GM23338 (cell line): ENCODE measurements at regions not wholly inside any gene's neighbourhood (a gene's known extent, or its start where the extent isn't known, plus 50 kb on each side); places are given as distances from the start of the nearest gene placed in this dataset.

Experiments used
- ATAC-seq: fragments of 200-7000 bp; cut with Tn5 transposase; 3 replicates; pipeline ENCODE4 v1.9.1; 2020
- DNase-seq: peaks from one replicate; pipeline ENCODE4 v3.0.0-alpha.2; 2015; ENCODE audit warnings: low spot score
- H2AFZ ChIP-seq: fragments of 200-600 bp; sonication (generic); 2 replicates; pipeline ENCODE4 v1.8.0; 2016; ENCODE audit warnings: antibody characterized with exemption, mild to moderate bottlenecking, moderate library complexity
- H3F3A ChIP-seq: fragments of 200-600 bp; sonication (generic); replicated peaks from 2 replicates; pipeline ENCODE4 v1.8.0; 2017; ENCODE audit warnings: antibody characterized with exemption, mixed run types, low read depth
- H3K27ac ChIP-seq: fragments of 200-600 bp; sonication (generic); 2 replicates; pipeline ENCODE4 v1.6.1; 2016; ENCODE audit warnings: low read depth
- H3K27me3 ChIP-seq: fragments of 200-600 bp; sonication (generic); 2 replicates; pipeline ENCODE4 v1.8.0; 2016; ENCODE audit warnings: mild to moderate bottlenecking, mixed run types, moderate library complexity; ENCODE audit not compliant: insufficient read depth
- H3K36me3 ChIP-seq: fragments of 200-600 bp; sonication (generic); 2 replicates; pipeline ENCODE4 v1.8.0; 2016; ENCODE audit warnings: mild to moderate bottlenecking; ENCODE audit not compliant: insufficient read depth
- H3K4me1 ChIP-seq: fragments of 200-600 bp; sonication (generic); 2 replicates; pipeline ENCODE4 v1.8.0; 2016; ENCODE audit warnings: mild to moderate bottlenecking, moderate library complexity; ENCODE audit not compliant: insufficient read depth
- H3K4me2 ChIP-seq: fragments of 200-600 bp; sonication (generic); 2 replicates; pipeline ENCODE4 v1.7.1; 2017; ENCODE audit warnings: mixed run types
- H3K4me3 ChIP-seq: fragments of 200-600 bp; sonication (generic); 2 replicates; pipeline ENCODE4 v1.6.1; 2016; ENCODE audit warnings: mixed run types
- H3K79me2 ChIP-seq: fragments of 200-600 bp; sonication (generic); replicated peaks from 2 replicates; pipeline ENCODE4 v1.8.0; 2017; ENCODE audit warnings: mild to moderate bottlenecking; ENCODE audit not compliant: insufficient read depth
- H3K9me2 ChIP-seq: fragments of 200-600 bp; sonication (generic); 2 replicates; pipeline ENCODE4 v1.8.0; 2017; ENCODE audit not compliant: insufficient read depth
- H4K20me1 ChIP-seq: fragments of 200-600 bp; sonication (generic); replicated peaks from 2 replicates; pipeline ENCODE4 v1.8.0; 2017; ENCODE audit warnings: mild to moderate bottlenecking; ENCODE audit not compliant: insufficient read depth
- H3K27ac Mint-ChIP-seq: 2 replicates; pipeline ENCODE4 v1.8.0; 2020; ENCODE audit warnings: inconsistent platforms, mild to moderate bottlenecking, moderate library complexity, mixed read lengths
- H3K27me3 Mint-ChIP-seq: 3 replicates; pipeline ENCODE4 v1.8.0; 2022; ENCODE audit warnings: low read depth, mild to moderate bottlenecking, moderate library complexity, mixed read lengths, inconsistent platforms; ENCODE audit not compliant: insufficient read depth, poor library complexity
- H3K36me3 Mint-ChIP-seq: 3 replicates; pipeline ENCODE4 v1.8.0; 2021; ENCODE audit warnings: low read depth, mild to moderate bottlenecking, inconsistent platforms, moderate library complexity, mixed read lengths
- H3K4me1 Mint-ChIP-seq: 3 replicates; pipeline ENCODE4 v1.8.0; 2020; ENCODE audit warnings: mild to moderate bottlenecking, inconsistent platforms, mixed read lengths
- H3K4me3 Mint-ChIP-seq: 3 replicates; pipeline ENCODE4 v1.8.0; 2021; ENCODE audit warnings: moderate library complexity, mild to moderate bottlenecking, inconsistent platforms, mixed read lengths
- H3K9me3 Mint-ChIP-seq: 3 replicates; pipeline ENCODE4 v1.8.0; 2020; ENCODE audit warnings: moderate library complexity, mild to moderate bottlenecking, inconsistent platforms, mixed read lengths
- CREB1 ChIP-seq: fragments of 250-450 bp; sonication (Bioruptor Pico); IDR thresholded peaks from 2 replicates; pipeline ENCODE4 v1.5.0; 2020; ENCODE audit warnings: low read depth, mild to moderate bottlenecking, moderate library complexity
- ETS1 ChIP-seq: IDR thresholded peaks from 2 replicates; pipeline ENCODE4 v1.6.1; 2016; ENCODE audit warnings: antibody characterized with exemption
- JUNB ChIP-seq: IDR thresholded peaks from one replicate; pipeline ENCODE4 v1.6.1; 2016; ENCODE audit warnings: antibody characterized with exemption; ENCODE audit not compliant: unreplicated experiment
- NANOG ChIP-seq: IDR thresholded peaks from 2 replicates; pipeline ENCODE4 v1.6.1; 2016; ENCODE audit warnings: antibody characterized with exemption, borderline replicate concordance
- REST ChIP-seq: IDR thresholded peaks from one replicate; pipeline ENCODE4 v1.6.1; 2018; ENCODE audit warnings: antibody characterized with exemption; ENCODE audit not compliant: unreplicated experiment
- ZNF331 ChIP-seq: fragments of 250-450 bp; sonication (Bioruptor Pico); IDR thresholded peaks from 2 replicates; pipeline ENCODE4 v1.5.0; 2020; ENCODE audit warnings: low read depth, mild to moderate bottlenecking, moderate library complexity

- Histone ChIP-seq H3K27ac (no peak overlapping the region), H3K36me3 (no peaks in the 10 kb centered on the region), H4K20me1 (no peaks in the 10 kb centered on the region), H3K79me2 (no peaks in the 10 kb centered on the region), H3K27me3 (no peaks in the 10 kb centered on the region), H2AFZ (no peak overlapping the region), H3F3A (no peaks in the 10 kb centered on the region), H3K4me3 (no peak overlapping the region), H3K4me2 (no peak overlapping the region), H3K4me1 (no peaks in the 10 kb centered on the region), H3K9me2 (no peaks in the 10 kb centered on the region)
- Mint-ChIP-seq H3K36me3 (no peaks in the 10 kb centered on the region), H3K27ac (no peak overlapping the region), H3K27me3 (no peaks in the 10 kb centered on the region), H3K4me1 (no peaks in the 10 kb centered on the region), H3K9me3 (peaks cover 12% of the 10 kb centered on the region; the same call in 2 of the 3 replicates), H3K4me3 (no peak overlapping the region)
- TF ChIP-seq NANOG, result no peak
- TF ChIP-seq ETS1, result no peak
- no peak for TF ChIP-seq ZNF331
- TF ChIP-seq CREB1 (CRISPR knock-in tag), result no peak
- no peak for TF ChIP-seq JUNB
- DNase-seq (no peak), ATAC-seq (no peak)
Observed at GRCh38 chr6:45763281-45763680, 252.4 kb downstream of the CLIC5 start.

GRCh38 chr6:45759472-45759810 lies 256.2 kb downstream of the CLIC5 start:
- no peak overlapping the region for H3K4me2 ChIP-seq
- no peaks in the 10 kb centered on the region for H3F3A ChIP-seq
- peaks cover 12% of the 10 kb centered on the region; the same call in 2 of the 3 replicates for H3K9me3 Mint-ChIP-seq
- no peaks in the 10 kb centered on the region for H3K79me2 ChIP-seq
- no peaks in the 10 kb centered on the region for H4K20me1 ChIP-seq
- H3K4me1 ChIP-seq, result no peaks in the 10 kb centered on the region
- no peak for DNase-seq
- no peaks in the 10 kb centered on the region for H3K27me3 ChIP-seq
- TF ChIP-seq REST (no peak), JUNB (no peak)
- H3K36me3 Mint-ChIP-seq, result no peaks in the 10 kb centered on the region
- H3K27ac Mint-ChIP-seq, result no peak overlapping the region
- H3K9me2 ChIP-seq, result no peaks in the 10 kb centered on the region; the same call in 1 of the 2 replicates
- H3K27me3 Mint-ChIP-seq, result no peaks in the 10 kb centered on the region
- H3K4me1 Mint-ChIP-seq, result no peaks in the 10 kb centered on the region
- no peak for ATAC-seq
- H3K4me3 Mint-ChIP-seq, result no peak overlapping the region
- no peak overlapping the region for H3K27ac ChIP-seq
- H2AFZ ChIP-seq, result no peak overlapping the region
- H3K36me3 ChIP-seq, result no peaks in the 10 kb centered on the region
- H3K4me3 ChIP-seq, result no peak overlapping the region
